SU-DHL-6 (cell line): ENCODE measurements at regions not wholly inside any gene's neighbourhood (a gene's known extent, or its start where the extent isn't known, plus 50 kb on each side); places are given as distances from the start of the nearest gene placed in this dataset.

Experiments
- H2AFZ ChIP-seq: fragments of 200-600 bp; sonication (generic); 2 replicates; pipeline ENCODE4 v1.6.1; 2014; ENCODE audit warnings: low read depth, mild to moderate bottlenecking, moderate library complexity, mixed read lengths, antibody characterized with exemption, low read length; ENCODE audit not compliant: severe bottlenecking
- H3F3A ChIP-seq: fragments of 200-600 bp; shearing (Covaris generic); 2 replicates; pipeline ENCODE4 v1.6.0; 2016; ENCODE audit warnings: antibody characterized with exemption, mild to moderate bottlenecking; ENCODE audit not compliant: insufficient read depth
- H3K27ac ChIP-seq: fragments of 200-600 bp; sonication (generic); 2 replicates; pipeline ENCODE4 v1.5.1; 2016; ENCODE audit warnings: low read depth, mild to moderate bottlenecking, low read length, moderate library complexity, mixed read lengths
- H3K27me3 ChIP-seq: fragments of 200-600 bp; sonication (generic), shearing (Covaris generic); 2 replicates; pipeline ENCODE4 v1.6.0; 2014; ENCODE audit warnings: mild to moderate bottlenecking, low read length
- H3K36me3 ChIP-seq: fragments of 200-600 bp; sonication (generic); 2 replicates; pipeline ENCODE4 v1.6.1; 2014; ENCODE audit warnings: mild to moderate bottlenecking, low read length, mixed read lengths
- H3K4me2 ChIP-seq: fragments of 300-600, 200-600 bp; shearing (Covaris generic), sonication (generic); 2 replicates; pipeline ENCODE4 v1.6.0; 2014; ENCODE audit warnings: low read length, low read depth, mild to moderate bottlenecking; ENCODE audit not compliant: poor library complexity, severe bottlenecking
- H3K4me3 ChIP-seq: fragments of 200-600 bp; sonication (generic); 2 replicates; pipeline ENCODE4 v1.5.1; 2014; ENCODE audit warnings: antibody characterized with exemption, low read length, mild to moderate bottlenecking, mixed read lengths; ENCODE audit not compliant: insufficient read depth, poor library complexity, severe bottlenecking
- H3K79me2 ChIP-seq: fragments of 200-600 bp; sonication (generic); 2 replicates; pipeline ENCODE4 v1.6.1; 2014; ENCODE audit warnings: mild to moderate bottlenecking, low read length, moderate library complexity; ENCODE audit not compliant: insufficient read depth
- H3K9ac ChIP-seq: fragments of 200-600 bp; sonication (generic); 2 replicates; pipeline ENCODE4 v1.7.0; 2014; ENCODE audit warnings: mild to moderate bottlenecking, low read length
- H3K9me2 ChIP-seq: fragments of 200-600 bp; sonication (generic); replicated peaks from 2 replicates; pipeline ENCODE4 v1.6.1; 2014; ENCODE audit warnings: low read length; ENCODE audit not compliant: insufficient read depth
- H3K9me3 ChIP-seq: fragments of 200-600 bp; sonication (generic); 2 replicates; pipeline ENCODE4 v1.6.1; 2014; ENCODE audit warnings: low read length, mixed read lengths; ENCODE audit not compliant: insufficient read depth
- H4K20me1 ChIP-seq: fragments of 200-600 bp; sonication (generic); 2 replicates; pipeline ENCODE4 v1.6.1; 2014; ENCODE audit warnings: low read depth, mild to moderate bottlenecking, antibody characterized with exemption, low read length, moderate library complexity, mixed read lengths
- EZH2phosphoT487 ChIP-seq: fragments of 200-600 bp; sonication (generic), shearing (Covaris generic); conservative IDR thresholded peaks from 2 replicates; pipeline ENCODE4 v1.6.1; 2018; ENCODE audit warnings: mild to moderate bottlenecking, antibody characterized with exemption, low read length, moderate library complexity, mixed read lengths
- TF ChIP-seq, protein P1 (sequence below): fragments of 200-600 bp; sonication (generic); IDR thresholded peaks from one replicate; pipeline ENCODE4 v1.5.1; 2017; ENCODE audit warnings: antibody characterized with exemption, mild to moderate bottlenecking, low read length, moderate library complexity; ENCODE audit not compliant: insufficient read depth, poor library complexity, severe bottlenecking

DNA sequence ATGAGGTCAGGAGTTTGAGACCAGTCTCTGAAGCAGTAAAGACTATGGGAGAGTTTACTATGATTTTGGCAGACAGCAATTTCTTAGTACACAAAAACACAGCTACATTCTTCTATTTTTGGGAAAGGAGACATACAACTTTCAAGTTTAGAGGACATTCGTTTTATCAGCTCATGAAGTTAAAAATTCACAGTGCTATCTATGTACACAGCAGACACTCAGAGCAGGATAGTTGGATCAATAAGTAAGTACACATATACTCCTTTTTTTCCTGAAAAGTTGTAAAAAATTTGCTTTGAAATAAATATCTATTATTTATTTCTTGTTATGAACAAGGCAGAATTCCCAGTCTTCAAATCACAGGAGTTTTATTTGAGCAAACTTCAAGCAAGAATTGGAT lies 159.7 kb downstream of the SERPINI1 start:
- Histone ChIP-seq H3F3A (no peaks in the 10 kb centered on the region), H3K4me2 (no peak overlapping the region), H3K36me3 (no peaks in the 10 kb centered on the region), H4K20me1 (no peaks in the 10 kb centered on the region), H3K27ac (no peak overlapping the region), H3K27me3 (no peaks in the 10 kb centered on the region), H3K9ac (no peak overlapping the region), H3K79me2 (no peaks in the 10 kb centered on the region), H3K9me3 (no peaks in the 10 kb centered on the region), H3K4me3 (no peak overlapping the region), H3K9me2 (no peaks in the 10 kb centered on the region), H2AFZ (no peak overlapping the region)
- TF ChIP-seq, protein P1, sequence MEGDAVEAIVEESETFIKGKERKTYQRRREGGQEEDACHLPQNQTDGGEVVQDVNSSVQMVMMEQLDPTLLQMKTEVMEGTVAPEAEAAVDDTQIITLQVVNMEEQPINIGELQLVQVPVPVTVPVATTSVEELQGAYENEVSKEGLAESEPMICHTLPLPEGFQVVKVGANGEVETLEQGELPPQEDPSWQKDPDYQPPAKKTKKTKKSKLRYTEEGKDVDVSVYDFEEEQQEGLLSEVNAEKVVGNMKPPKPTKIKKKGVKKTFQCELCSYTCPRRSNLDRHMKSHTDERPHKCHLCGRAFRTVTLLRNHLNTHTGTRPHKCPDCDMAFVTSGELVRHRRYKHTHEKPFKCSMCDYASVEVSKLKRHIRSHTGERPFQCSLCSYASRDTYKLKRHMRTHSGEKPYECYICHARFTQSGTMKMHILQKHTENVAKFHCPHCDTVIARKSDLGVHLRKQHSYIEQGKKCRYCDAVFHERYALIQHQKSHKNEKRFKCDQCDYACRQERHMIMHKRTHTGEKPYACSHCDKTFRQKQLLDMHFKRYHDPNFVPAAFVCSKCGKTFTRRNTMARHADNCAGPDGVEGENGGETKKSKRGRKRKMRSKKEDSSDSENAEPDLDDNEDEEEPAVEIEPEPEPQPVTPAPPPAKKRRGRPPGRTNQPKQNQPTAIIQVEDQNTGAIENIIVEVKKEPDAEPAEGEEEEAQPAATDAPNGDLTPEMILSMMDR, result no peak
- no peak for TF ChIP-seq EZH2phosphoT487

DNA sequence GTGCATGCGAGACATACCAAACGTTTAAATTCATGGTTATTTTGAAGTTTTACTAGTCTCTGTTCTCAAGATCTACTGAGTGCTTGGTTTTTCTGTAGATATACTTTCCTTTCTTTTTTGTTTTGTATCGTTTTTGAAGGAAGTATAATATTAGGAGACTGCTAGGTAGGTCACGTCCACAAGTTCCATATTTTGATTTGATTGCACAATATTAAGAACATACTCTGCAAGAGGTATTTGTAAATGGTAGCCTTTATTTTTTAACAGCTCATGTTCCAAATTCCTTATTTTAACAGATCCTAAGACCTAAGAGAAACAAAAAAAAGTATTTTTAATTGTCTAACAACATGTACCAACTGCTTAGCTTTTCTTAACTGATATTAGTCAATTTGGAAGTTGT lies 156.7 kb downstream of the SERPINI1 start:
- Histone ChIP-seq H3K9me3 (no peaks in the 10 kb centered on the region), H3F3A (no peaks in the 10 kb centered on the region), H3K4me3 (no peak overlapping the region), H3K79me2 (no peaks in the 10 kb centered on the region), H3K4me2 (no peak overlapping the region), H2AFZ (no peak overlapping the region), H3K36me3 (no peaks in the 10 kb centered on the region), H3K9ac (no peak overlapping the region), H3K27me3 (no peaks in the 10 kb centered on the region), H3K27ac (no peak overlapping the region), H3K9me2 (no peaks in the 10 kb centered on the region), H4K20me1 (no peaks in the 10 kb centered on the region)
- no peak for TF ChIP-seq EZH2phosphoT487
- TF ChIP-seq, protein P1, result no peak

DNA sequence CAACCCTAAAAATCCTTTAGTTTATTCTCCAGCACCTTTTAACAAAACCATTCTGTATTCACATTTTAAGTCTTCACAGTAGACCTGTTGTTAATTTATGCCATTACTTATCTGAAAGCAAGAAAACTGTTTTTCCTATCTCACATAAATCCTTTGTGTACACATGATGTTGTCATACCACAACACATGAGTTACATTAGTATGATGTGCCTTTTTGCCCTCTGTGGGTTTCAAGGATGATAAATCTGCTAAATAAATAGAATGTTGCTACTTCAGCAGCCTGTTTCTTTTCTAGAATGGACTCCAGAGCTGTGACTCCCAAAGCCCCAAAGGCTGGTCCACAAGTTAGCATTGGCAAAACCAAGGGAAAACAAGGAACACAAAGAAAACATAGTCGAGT lies 151.6 kb downstream of the SERPINI1 start:
- no peaks in the 10 kb centered on the region for H3K9me3 ChIP-seq
- no peak overlapping the region for H2AFZ ChIP-seq
- no peaks in the 10 kb centered on the region for H3K36me3 ChIP-seq
- no peaks in the 10 kb centered on the region for H3F3A ChIP-seq
- H3K27me3 ChIP-seq, result no peaks in the 10 kb centered on the region
- no peak overlapping the region for H3K4me3 ChIP-seq
- no peaks in the 10 kb centered on the region for H4K20me1 ChIP-seq
- H3K79me2 ChIP-seq, result no peaks in the 10 kb centered on the region
- no peak overlapping the region for H3K27ac ChIP-seq
- TF ChIP-seq, protein P1, result no peak
- TF ChIP-seq EZH2phosphoT487, result no peak
- H3K4me2 ChIP-seq, result no peak overlapping the region
- no peaks in the 10 kb centered on the region for H3K9me2 ChIP-seq
- no peak overlapping the region for H3K9ac ChIP-seq

DNA sequence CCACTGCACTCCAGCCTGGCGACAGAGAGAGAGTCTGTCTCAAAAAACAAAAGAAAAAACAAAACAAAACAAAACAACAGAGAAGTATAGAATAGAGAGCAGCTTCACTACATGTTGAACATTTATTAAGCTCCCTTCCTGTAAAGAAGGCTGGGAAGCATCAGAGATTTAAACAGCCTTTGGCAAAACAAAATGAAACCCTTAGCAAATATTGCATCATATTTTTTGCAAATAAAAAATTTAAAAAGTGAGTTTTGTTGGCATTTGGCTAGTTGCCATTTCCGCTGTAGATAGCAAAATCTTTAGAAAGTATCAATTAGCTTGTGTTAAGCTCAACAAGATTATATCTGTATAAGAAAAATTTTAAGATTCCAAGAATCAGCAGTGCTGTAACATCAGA lies 151.2 kb downstream of the SERPINI1 start:
- Histone ChIP-seq H3K27me3 (no peaks in the 10 kb centered on the region), H3K9me3 (no peaks in the 10 kb centered on the region), H3K4me2 (no peak overlapping the region), H3K27ac (no peak overlapping the region), H3K4me3 (no peak overlapping the region), H3K9me2 (no peaks in the 10 kb centered on the region), H4K20me1 (no peaks in the 10 kb centered on the region), H3K9ac (no peak overlapping the region), H3K79me2 (no peaks in the 10 kb centered on the region), H3K36me3 (no peaks in the 10 kb centered on the region), H2AFZ (no peak overlapping the region), H3F3A (no peaks in the 10 kb centered on the region)
- TF ChIP-seq, protein P1, result no peak
- no peak for TF ChIP-seq EZH2phosphoT487
